Skin epidermis (tissue), 12 donors: ENCODE measurements at regions not wholly inside any gene's neighbourhood (a gene's known extent, or its start where the extent isn't known, plus 50 kb on each side); places are given as distances from the start of the nearest gene placed in this dataset.

Experiments used
- H3K27ac ChIP-seq, 21 experiments: fragments of 200-600 bp; sonication (generic) in 11 of 21; one replicate each; pipeline ENCODE4 v1.5.0; 2020; ENCODE audit warnings: mild to moderate bottlenecking in 3 of 21, inconsistent platforms in 2 of 21, moderate library complexity in 2 of 21
- H3K4me3 ChIP-seq, 7 experiments: fragments of 200-600 bp; sonication (generic) in 2 of 7; one replicate each; pipeline ENCODE4 v1.5.0; 2020; ENCODE audit warnings: inconsistent platforms in 2 of 7, mild to moderate bottlenecking in 2 of 7, moderate library complexity in 1 of 7

GRCh38 chr10:128306966-128307365, 180.7 kb upstream of the MKI67 start:
- H3K4me3 ChIP-seq, result no peak overlapping the region
- no peak overlapping the region for H3K27ac ChIP-seq

GRCh38 chr10:128307820-128308219, 181.6 kb upstream of the MKI67 start:
- Histone ChIP-seq H3K27ac (no peak overlapping the region), H3K4me3 (no peak overlapping the region)

- no peak overlapping the region for H3K27ac ChIP-seq
- H3K4me3 ChIP-seq, result no peak overlapping the region
Measured at GRCh38 chr10:128310971-128311658, 184.9 kb upstream of the MKI67 start.

GRCh38 chr10:128312250-128312649, 186.0 kb upstream of the MKI67 start:
- no peak overlapping the region for H3K27ac ChIP-seq
- H3K4me3 ChIP-seq, result no peak overlapping the region

- Histone ChIP-seq H3K4me3 (no peak overlapping the region), H3K27ac (no peak overlapping the region)
Measured at GRCh38 chr10:128314686-128315085, 188.5 kb upstream of the MKI67 start.

GRCh38 chr10:128316121-128316726, 190.0 kb upstream of the MKI67 start:
- no peak overlapping the region for H3K4me3 ChIP-seq

GRCh38 chr10:128316925-128317324, 190.7 kb upstream of the MKI67 start:
- Histone ChIP-seq H3K27ac (no peak overlapping the region), H3K4me3 (no peak overlapping the region)

More at GRCh38 chr10:128316121-128316726, 190.0 kb upstream of the MKI67 start:
- H3K27ac ChIP-seq, result no peak overlapping the region

GRCh38 chr10:128318366-128318765, 192.1 kb upstream of the MKI67 start:
- Histone ChIP-seq H3K27ac (no peak overlapping the region), H3K4me3 (no peak overlapping the region)

- Histone ChIP-seq H3K27ac (no peak overlapping the region), H3K4me3 (no peak overlapping the region)
Measured at GRCh38 chr10:128318913-128319312, 192.7 kb upstream of the MKI67 start.

GRCh38 chr10:128322106-128322505, 195.9 kb upstream of the MKI67 start:
- H3K4me3 ChIP-seq, result no peak overlapping the region
- H3K27ac ChIP-seq, result no peak overlapping the region

- no peak overlapping the region for H3K27ac ChIP-seq
- H3K4me3 ChIP-seq, result no peak overlapping the region
Measured at GRCh38 chr10:128322950-128323349, 196.7 kb upstream of the MKI67 start.

GRCh38 chr10:128324058-128324827, 198.0 kb upstream of the MKI67 start:
- H3K4me3 ChIP-seq, result no peak overlapping the region

GRCh38 chr10:128325788-128326187, 199.6 kb upstream of the MKI67 start:
- no peak overlapping the region for H3K27ac ChIP-seq

More at GRCh38 chr10:128324058-128324827, 198.0 kb upstream of the MKI67 start:
- H3K27ac ChIP-seq, result no peak overlapping the region

GRCh38 chr10:128326251-128326650, 200.0 kb upstream of the MKI67 start:
- H3K27ac ChIP-seq, result no peak overlapping the region
- no peak overlapping the region for H3K4me3 ChIP-seq

More at GRCh38 chr10:128325788-128326187, 199.6 kb upstream of the MKI67 start:
- no peak overlapping the region for H3K4me3 ChIP-seq

GRCh38 chr10:128326851-128327250, 200.6 kb upstream of the MKI67 start:
- Histone ChIP-seq H3K4me3 (no peak overlapping the region), H3K27ac (no peak overlapping the region)

- Histone ChIP-seq H3K4me3 (no peak overlapping the region), H3K27ac (no peak overlapping the region)
Measured at GRCh38 chr10:128336401-128336800, 210.2 kb upstream of the MKI67 start.

- Histone ChIP-seq H3K27ac (no peak overlapping the region), H3K4me3 (no peak overlapping the region)
Measured at GRCh38 chr10:128337860-128338378, 211.7 kb upstream of the MKI67 start.

- H3K27ac ChIP-seq, result no peak overlapping the region
- H3K4me3 ChIP-seq, result no peak overlapping the region
Measured at GRCh38 chr10:128338951-128339350, 212.7 kb upstream of the MKI67 start.

- Histone ChIP-seq H3K4me3 (no peak overlapping the region), H3K27ac (no peak overlapping the region)
Measured at GRCh38 chr10:128339753-128340152, 213.5 kb upstream of the MKI67 start.

GRCh38 chr10:128345353-128345752, 219.1 kb upstream of the MKI67 start:
- Histone ChIP-seq H3K4me3 (no peak overlapping the region), H3K27ac (no peak overlapping the region)

GRCh38 chr10:128360783-128361182, 234.6 kb upstream of the MKI67 start:
- Histone ChIP-seq H3K4me3 (no peak overlapping the region), H3K27ac (no peak overlapping the region)
